Renal pelvis (tissue), 1 donor: ENCODE measurements at regions not wholly inside any gene's neighbourhood (a gene's known extent, or its start where the extent isn't known, plus 50 kb on each side); places are given as distances from the start of the nearest gene placed in this dataset.

Source experiments
- DNase-seq: peaks from one replicate; pipeline ENCODE4 v3.0.0-alpha.2; 2013

DNA sequence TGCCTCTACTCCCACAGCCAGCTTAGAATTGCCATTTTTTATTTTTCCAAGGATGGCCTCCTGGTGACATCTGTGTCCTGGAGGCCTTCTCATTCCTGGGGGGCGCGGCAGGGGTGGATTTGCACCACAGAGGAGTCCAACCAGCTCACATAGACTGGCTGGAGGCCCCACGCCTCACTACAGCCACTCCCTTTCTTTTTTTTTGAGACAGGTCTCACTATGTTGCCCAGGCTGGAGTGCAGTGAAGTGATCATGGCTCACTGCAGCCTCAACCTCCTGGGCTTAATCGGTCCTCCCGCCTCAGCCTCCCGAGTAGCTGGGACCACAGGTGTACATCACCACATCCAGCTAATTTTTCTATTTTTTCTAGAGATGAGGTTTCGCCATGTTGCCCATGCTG lies 57.6 kb upstream of the DOCK1 start:
- DNase-seq: no peak

DNA sequence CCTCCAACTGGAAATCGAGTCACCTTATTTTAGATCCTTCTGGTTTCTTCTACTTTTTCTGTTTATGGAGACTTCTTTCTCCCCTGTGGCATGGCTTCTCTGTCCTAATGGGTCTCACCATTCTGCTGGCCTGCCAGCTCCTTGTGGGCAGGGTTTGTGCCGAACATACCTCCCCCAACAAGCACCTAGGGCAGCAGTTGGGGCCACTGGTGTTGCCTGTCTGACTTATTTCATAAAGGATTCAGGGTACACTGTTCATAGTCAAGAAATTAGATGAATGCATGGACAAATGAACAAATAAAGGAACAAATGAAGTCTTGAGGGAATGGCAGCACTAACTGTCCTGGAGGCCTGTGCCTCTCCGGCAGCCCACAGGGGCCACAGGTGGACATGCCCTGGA lies 55.6 kb upstream of the DOCK1 start:
- DNase-seq: no peak

DNA sequence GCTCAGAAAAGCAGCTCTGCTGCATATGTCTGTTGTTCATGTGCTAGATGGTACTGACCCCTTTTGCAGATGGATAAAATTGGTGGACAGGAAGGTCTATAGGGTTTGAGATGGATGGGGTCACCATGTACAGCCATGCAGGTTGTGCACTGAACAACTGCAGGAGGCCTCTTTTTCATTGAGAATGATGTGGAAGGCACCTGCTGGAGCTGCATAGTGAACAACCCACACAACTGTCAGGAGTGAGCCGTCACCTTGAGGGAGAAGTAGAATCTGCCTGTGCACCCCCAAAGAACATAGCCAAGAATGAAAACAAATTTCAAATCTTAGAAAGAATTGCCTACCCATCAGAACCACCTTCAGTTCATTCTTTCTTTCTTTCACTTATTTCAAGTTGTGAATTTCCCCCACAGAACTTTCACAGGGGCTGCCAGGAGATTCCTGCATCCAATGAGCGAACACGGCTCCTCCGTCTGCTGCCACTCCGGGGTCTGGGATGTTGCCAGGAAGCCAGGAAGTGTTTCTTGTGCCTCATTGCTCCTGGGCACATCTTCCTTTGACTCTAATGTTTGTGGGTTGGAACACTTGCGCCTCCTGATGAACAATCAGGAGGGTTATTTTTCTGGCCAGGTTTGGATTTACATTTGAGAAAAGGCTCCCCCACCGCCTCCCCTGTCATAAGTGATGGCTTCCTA lies 53.7 kb upstream of the DOCK1 start:
- no peak for DNase-seq

DNA sequence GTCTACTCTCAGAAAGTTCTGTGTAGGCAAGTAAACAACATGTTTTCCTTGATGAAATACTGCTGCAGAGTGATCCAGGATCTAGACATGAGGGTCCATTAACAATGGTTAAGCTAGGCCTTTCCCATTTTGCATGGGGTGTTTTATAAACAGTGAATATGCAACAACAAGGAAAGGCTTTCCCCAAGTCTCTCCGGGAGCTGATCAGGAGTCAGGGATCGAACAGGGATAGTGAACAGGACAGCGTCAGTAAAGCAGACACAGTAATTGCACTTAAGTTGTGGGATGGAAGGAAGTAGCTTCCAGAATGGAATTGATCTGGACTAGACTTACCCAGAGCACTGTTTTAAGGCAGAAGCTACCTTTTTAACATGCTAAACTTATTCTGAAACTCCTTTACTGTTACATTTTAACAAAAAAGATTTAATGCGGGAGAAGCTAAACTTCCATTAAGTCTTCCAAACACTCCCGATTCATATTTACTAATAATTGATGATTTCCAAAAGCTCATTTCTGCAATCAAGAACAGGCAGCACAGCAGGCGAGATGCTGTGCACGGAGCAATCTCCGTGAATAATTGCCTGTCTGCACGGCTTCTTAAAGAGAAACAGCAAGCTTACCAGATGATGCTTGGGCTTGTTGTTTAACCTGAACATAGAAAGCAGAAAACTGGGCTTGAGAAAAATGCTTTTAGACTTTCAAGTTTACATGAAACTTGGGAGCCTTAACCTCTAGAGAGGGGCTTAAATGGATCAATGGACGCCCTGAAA lies 50.3 kb upstream of the DOCK1 start:
- no peak for DNase-seq
